Activated CD8-positive, alpha-beta T cell treated with anti-CD3 and anti-CD28 coated beads, Interleukin-2, amount 10 ng/mL, durations not matched to agents 7 days and 5 days (primary cell): ENCODE measurements at regions not wholly inside any gene's neighbourhood (a gene's known extent, or its start where the extent isn't known, plus 50 kb on each side); places are given as distances from the start of the nearest gene placed in this dataset.

ENCODE experiments used
- ATAC-seq: fragments of 150-1000 bp; cut with Tn5 transposase; one replicate; pipeline ENCODE4 v1.10.0; 2021; ENCODE audit warnings: moderate library complexity
- CTCF ChIA-PET: fragments of 350-600 bp; sonication (Branson Sonifier 250); formaldehyde crosslinking; loops from one replicate; lab custom pipeline; 2021; ENCODE audit warnings: antibody characterized with exemption; lab: Charles Lee
- POLR2A ChIA-PET: fragments of 350-600 bp; sonication (Branson Sonifier 250); formaldehyde crosslinking; loops from one replicate; lab custom pipeline; 2021; ENCODE audit warnings: antibody characterized with exemption; lab: Charles Lee
- DNase-seq: peaks from one replicate; pipeline ENCODE4 v3.0.0-alpha.2; 2020
- H3K27ac Mint-ChIP-seq: one replicate; pipeline ENCODE4 v1.8.0; 2021; ENCODE audit warnings: mild to moderate bottlenecking, mixed read lengths
- H3K27me3 Mint-ChIP-seq: one replicate; pipeline ENCODE4 v1.8.0; 2021; ENCODE audit warnings: low read depth, mixed read lengths
- H3K36me3 Mint-ChIP-seq: one replicate; pipeline ENCODE4 v1.8.0; 2021; ENCODE audit warnings: low read depth, mixed read lengths
- H3K4me1 Mint-ChIP-seq: one replicate; pipeline ENCODE4 v1.8.0; 2021; ENCODE audit warnings: low read depth, mixed read lengths
- H3K4me3 Mint-ChIP-seq: one replicate; pipeline ENCODE4 v1.8.0; 2021; ENCODE audit warnings: mild to moderate bottlenecking, mixed read lengths
- H3K9me3 Mint-ChIP-seq: one replicate; pipeline ENCODE4 v1.8.0; 2022; ENCODE audit warnings: mixed read lengths; ENCODE audit not compliant: insufficient read depth

- ATAC-seq (no peak), DNase-seq (no peak)
- Mint-ChIP-seq H3K36me3 (no peaks in the 10 kb centered on the region), H3K27ac (no peak overlapping the region), H3K27me3 (peaks cover 13% of the 10 kb centered on the region), H3K4me3 (no peak overlapping the region), H3K4me1 (no peaks in the 10 kb centered on the region), H3K9me3 (no peaks in the 10 kb centered on the region)
- CTCF ChIA-PET: no interaction called here
- POLR2A ChIA-PET: no interaction called here
Measured at GRCh38 chr11:134893810-134894685, 482.0 kb upstream of the B3GAT1 start.

GRCh38 chr11:134890446-134890845 lies 478.4 kb upstream of the B3GAT1 start:
- peaks cover 2% of the 10 kb centered on the region for H3K27me3 Mint-ChIP-seq
- no peaks in the 10 kb centered on the region for H3K36me3 Mint-ChIP-seq

GRCh38 chr11:134889832-134890231 lies 477.8 kb upstream of the B3GAT1 start:
- Mint-ChIP-seq H3K27ac (no peak overlapping the region), H3K9me3 (no peaks in the 10 kb centered on the region), H3K4me1 (no peaks in the 10 kb centered on the region), H3K27me3 (no peaks in the 10 kb centered on the region), H3K4me3 (no peak overlapping the region), H3K36me3 (no peaks in the 10 kb centered on the region)
- CTCF ChIA-PET: no interaction called here
- no peak for ATAC-seq
- POLR2A ChIA-PET: no interaction called here
- no peak for DNase-seq

More at GRCh38 chr11:134890446-134890845, 478.4 kb upstream of the B3GAT1 start:
- POLR2A ChIA-PET: no interaction called here
- no peak overlapping the region for H3K4me3 Mint-ChIP-seq
- no peak overlapping the region for H3K27ac Mint-ChIP-seq
- DNase-seq: no peak
- no peaks in the 10 kb centered on the region for H3K9me3 Mint-ChIP-seq
- no peaks in the 10 kb centered on the region for H3K4me1 Mint-ChIP-seq
- no peak for ATAC-seq
- CTCF ChIA-PET: no interaction called here

GRCh38 chr11:134888821-134889220 lies 476.8 kb upstream of the B3GAT1 start:
- no peak for ATAC-seq
- Mint-ChIP-seq H3K27me3 (no peaks in the 10 kb centered on the region), H3K27ac (no peak overlapping the region), H3K36me3 (no peaks in the 10 kb centered on the region), H3K4me3 (no peak overlapping the region), H3K9me3 (no peaks in the 10 kb centered on the region), H3K4me1 (no peaks in the 10 kb centered on the region)
- ChIA-PET POLR2A (no interaction called here), CTCF (no interaction called here)
- DNase-seq: no peak

GRCh38 chr11:134887896-134888295 lies 475.9 kb upstream of the B3GAT1 start:
- ChIA-PET CTCF (no interaction called here), POLR2A (no interaction called here)
- H3K36me3 Mint-ChIP-seq: no peaks in the 10 kb centered on the region
- no peak overlapping the region for H3K4me3 Mint-ChIP-seq
- no peaks in the 10 kb centered on the region for H3K27me3 Mint-ChIP-seq
- no peak for ATAC-seq
- no peaks in the 10 kb centered on the region for H3K4me1 Mint-ChIP-seq
- H3K27ac Mint-ChIP-seq: no peak overlapping the region
- DNase-seq: no peak
- no peaks in the 10 kb centered on the region for H3K9me3 Mint-ChIP-seq

GRCh38 chr11:134883484-134883883 lies 471.4 kb upstream of the B3GAT1 start:
- no peak overlapping the region for H3K27ac Mint-ChIP-seq
- no peaks in the 10 kb centered on the region for H3K36me3 Mint-ChIP-seq
- ATAC-seq (no peak), DNase-seq (no peak)
- no peaks in the 10 kb centered on the region for H3K4me1 Mint-ChIP-seq
- no peaks in the 10 kb centered on the region for H3K9me3 Mint-ChIP-seq
- H3K4me3 Mint-ChIP-seq: no peak overlapping the region
- ChIA-PET CTCF (no interaction called here), POLR2A (no interaction called here)
- H3K27me3 Mint-ChIP-seq: no peaks in the 10 kb centered on the region

- no peaks in the 10 kb centered on the region for H3K9me3 Mint-ChIP-seq
- no peaks in the 10 kb centered on the region for H3K27me3 Mint-ChIP-seq
- ATAC-seq: no peak
- H3K36me3 Mint-ChIP-seq: no peaks in the 10 kb centered on the region
- H3K4me1 Mint-ChIP-seq: no peaks in the 10 kb centered on the region
- no peak overlapping the region for H3K4me3 Mint-ChIP-seq
- CTCF ChIA-PET: no interaction called here
- POLR2A ChIA-PET: no interaction called here
- no peak for DNase-seq
- H3K27ac Mint-ChIP-seq: no peak overlapping the region
Measured at GRCh38 chr11:134882671-134883297, 470.7 kb upstream of the B3GAT1 start.

GRCh38 chr11:134882141-134882540 lies 470.1 kb upstream of the B3GAT1 start:
- CTCF ChIA-PET: no interaction called here
- no peaks in the 10 kb centered on the region for H3K4me1 Mint-ChIP-seq
- POLR2A ChIA-PET: no interaction called here
- DNase-seq (no peak), ATAC-seq (no peak)
- H3K27ac Mint-ChIP-seq: no peak overlapping the region
- no peaks in the 10 kb centered on the region for H3K27me3 Mint-ChIP-seq
- H3K4me3 Mint-ChIP-seq: no peak overlapping the region
- H3K9me3 Mint-ChIP-seq: no peaks in the 10 kb centered on the region
- no peaks in the 10 kb centered on the region for H3K36me3 Mint-ChIP-seq

- DNase-seq (no peak), ATAC-seq (no peak)
- no peaks in the 10 kb centered on the region for H3K9me3 Mint-ChIP-seq
- no peaks in the 10 kb centered on the region for H3K4me1 Mint-ChIP-seq
- H3K4me3 Mint-ChIP-seq: no peak overlapping the region
- H3K27ac Mint-ChIP-seq: no peak overlapping the region
- H3K36me3 Mint-ChIP-seq: no peaks in the 10 kb centered on the region
- POLR2A ChIA-PET: no interaction called here
- CTCF ChIA-PET: interaction anchor here (1.8 kb wide), 1 partner anchor 12 kb away, joined by 4 read pairs; no protein-coding TSS in a partner anchor
- H3K27me3 Mint-ChIP-seq: no peaks in the 10 kb centered on the region
Measured at GRCh38 chr11:134880788-134881187, 468.7 kb upstream of the B3GAT1 start.

- ATAC-seq (no peak), DNase-seq (no peak)
- no peak overlapping the region for H3K4me3 Mint-ChIP-seq
- no peaks in the 10 kb centered on the region for H3K27me3 Mint-ChIP-seq
- H3K36me3 Mint-ChIP-seq: no peaks in the 10 kb centered on the region
- CTCF ChIA-PET: interaction anchor here (1.5 to 1.8 kb wide), 2 partner anchors 11 kb away, joined by 4 to 6 read pairs; no protein-coding TSS in a partner anchor
- no peaks in the 10 kb centered on the region for H3K9me3 Mint-ChIP-seq
- POLR2A ChIA-PET: no interaction called here
- H3K4me1 Mint-ChIP-seq: no peaks in the 10 kb centered on the region
- no peak overlapping the region for H3K27ac Mint-ChIP-seq
Measured at GRCh38 chr11:134879931-134880330, 467.9 kb upstream of the B3GAT1 start.

GRCh38 chr11:134879341-134879740 lies 467.3 kb upstream of the B3GAT1 start:
- no peak overlapping the region for H3K27ac Mint-ChIP-seq
- no peak overlapping the region for H3K4me3 Mint-ChIP-seq
- POLR2A ChIA-PET: no interaction called here
- H3K9me3 Mint-ChIP-seq: no peaks in the 10 kb centered on the region
- CTCF ChIA-PET: interaction anchor here (1.5 kb wide), 1 partner anchor 11 kb away, joined by 6 read pairs; no protein-coding TSS in a partner anchor
- H3K36me3 Mint-ChIP-seq: no peaks in the 10 kb centered on the region
- no peak for DNase-seq
- H3K4me1 Mint-ChIP-seq: no peaks in the 10 kb centered on the region
- no peak for ATAC-seq
- H3K27me3 Mint-ChIP-seq: no peaks in the 10 kb centered on the region

- POLR2A ChIA-PET: no interaction called here
- Mint-ChIP-seq H3K36me3 (no peaks in the 10 kb centered on the region), H3K27ac (no peak overlapping the region), H3K4me1 (no peaks in the 10 kb centered on the region), H3K27me3 (peaks cover 1% of the 10 kb centered on the region), H3K4me3 (no peak overlapping the region), H3K9me3 (no peaks in the 10 kb centered on the region)
- ATAC-seq: no peak
- DNase-seq: no peak
- CTCF ChIA-PET: interaction anchor here (1.5 kb wide), 1 partner anchor 10 kb away, joined by 6 read pairs; no protein-coding TSS in a partner anchor
Measured at GRCh38 chr11:134878785-134879184, 466.7 kb upstream of the B3GAT1 start.
